ENCODE measurements at regions not wholly inside any gene's neighbourhood (a gene's known extent, or its start where the extent isn't known, plus 50 kb on each side); places are given as distances from the start of the nearest gene placed in this dataset.
A peak's percentile ranks its signal among the peaks of the same experiment; 100 is the strongest.

DNA sequence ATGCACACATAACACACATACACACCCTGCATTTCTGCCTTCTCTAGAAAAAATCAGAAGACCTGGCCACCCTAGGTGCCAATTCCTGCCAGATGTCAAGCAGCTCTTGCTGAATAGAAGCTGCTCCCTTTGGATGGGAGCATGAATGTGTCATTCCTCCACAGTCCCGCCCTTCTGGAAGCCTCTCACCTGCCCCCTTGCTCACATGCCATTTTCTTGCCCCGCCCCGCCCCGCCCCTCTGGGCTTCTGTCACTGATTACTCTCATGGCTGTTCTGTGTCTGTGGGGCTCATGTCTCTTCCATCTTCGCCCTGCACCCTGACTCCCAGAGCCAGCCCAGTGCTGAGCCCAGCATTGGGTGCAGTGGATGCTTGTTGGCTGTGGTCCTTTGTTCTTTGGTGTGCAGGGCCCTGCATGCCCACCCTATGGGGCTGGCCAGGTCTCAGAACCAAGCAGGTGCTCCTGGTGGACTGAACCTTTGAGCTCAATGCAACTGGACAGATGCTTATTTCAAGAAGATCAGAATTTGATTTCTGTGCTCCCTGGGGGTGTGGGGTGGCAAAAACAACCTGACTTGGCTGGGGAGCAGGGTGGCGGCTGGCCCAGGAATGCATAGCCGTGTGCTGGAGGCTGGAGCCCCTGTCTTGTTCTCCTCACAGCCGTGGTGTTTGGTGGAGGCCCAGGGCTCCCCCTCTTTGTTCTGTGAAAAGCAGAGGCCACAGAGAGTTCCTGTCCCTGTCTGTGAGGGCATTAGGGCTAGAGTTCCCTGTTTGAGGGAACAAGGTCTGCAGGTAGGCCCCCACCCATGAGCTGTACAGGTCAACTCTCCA, 140.6 kb upstream of the GLI2 start:
- Histone ChIP-seq H3K27ac (no peak overlapping the region), H3K4me3 (no peak overlapping the region), H3K36me3 (no peaks in the 10 kb centered on the region), H3K27me3 (no peaks in the 10 kb centered on the region), H3K9me3 (no peaks in the 10 kb centered on the region), H3K4me1 (peaks cover 8 to 34% (median 17%) of the 10 kb centered on the region in 4 donors)
- TF ChIP-seq, protein P1, sequence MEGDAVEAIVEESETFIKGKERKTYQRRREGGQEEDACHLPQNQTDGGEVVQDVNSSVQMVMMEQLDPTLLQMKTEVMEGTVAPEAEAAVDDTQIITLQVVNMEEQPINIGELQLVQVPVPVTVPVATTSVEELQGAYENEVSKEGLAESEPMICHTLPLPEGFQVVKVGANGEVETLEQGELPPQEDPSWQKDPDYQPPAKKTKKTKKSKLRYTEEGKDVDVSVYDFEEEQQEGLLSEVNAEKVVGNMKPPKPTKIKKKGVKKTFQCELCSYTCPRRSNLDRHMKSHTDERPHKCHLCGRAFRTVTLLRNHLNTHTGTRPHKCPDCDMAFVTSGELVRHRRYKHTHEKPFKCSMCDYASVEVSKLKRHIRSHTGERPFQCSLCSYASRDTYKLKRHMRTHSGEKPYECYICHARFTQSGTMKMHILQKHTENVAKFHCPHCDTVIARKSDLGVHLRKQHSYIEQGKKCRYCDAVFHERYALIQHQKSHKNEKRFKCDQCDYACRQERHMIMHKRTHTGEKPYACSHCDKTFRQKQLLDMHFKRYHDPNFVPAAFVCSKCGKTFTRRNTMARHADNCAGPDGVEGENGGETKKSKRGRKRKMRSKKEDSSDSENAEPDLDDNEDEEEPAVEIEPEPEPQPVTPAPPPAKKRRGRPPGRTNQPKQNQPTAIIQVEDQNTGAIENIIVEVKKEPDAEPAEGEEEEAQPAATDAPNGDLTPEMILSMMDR (IDR thresholded peaks at IDR 0.05) = no peak
- intact Hi-C loops (cut with DNase I; ENCODE audit: low total_unique reads) = no loop called here
- DNase-seq = no peak

DNA sequence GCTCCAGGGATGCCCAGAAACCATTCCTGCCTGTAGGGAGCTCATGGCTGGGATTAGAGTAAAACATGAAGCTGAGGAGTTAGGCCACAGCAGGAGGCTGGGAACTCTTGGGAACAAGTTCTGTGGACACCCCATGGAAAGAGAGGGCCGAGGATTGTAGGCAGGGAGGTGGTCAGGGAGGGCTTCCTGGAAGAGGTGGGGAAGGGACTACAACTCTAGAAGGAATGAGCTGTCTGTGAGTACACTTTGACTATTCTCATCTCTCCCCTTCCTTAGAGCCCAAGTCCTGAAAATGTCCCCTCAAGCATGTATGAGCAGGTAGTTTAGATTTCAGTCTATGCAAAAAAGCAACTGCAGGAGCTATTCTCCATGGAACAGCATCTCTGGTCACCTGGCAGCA, 139.9 kb upstream of the GLI2 start:
- H3K4me3 ChIP-seq = no peak overlapping the region
- H3K27ac ChIP-seq = peak overlapping the region; percentile 34 to 38
- no peaks in the 10 kb centered on the region for H3K9me3 ChIP-seq
- intact Hi-C loops (cut with DNase I; ENCODE audit: low total_unique reads) = no loop called here
- DNase-seq = no peak
- no peaks in the 10 kb centered on the region for H3K27me3 ChIP-seq
- H3K36me3 ChIP-seq = no peaks in the 10 kb centered on the region
- peaks cover 8 to 34% (median 17%) of the 10 kb centered on the region in 4 donors for H3K4me1 ChIP-seq
- TF ChIP-seq, protein P1 (IDR thresholded peaks at IDR 0.05) = no peak

- no peaks in the 10 kb centered on the region for H3K9me3 ChIP-seq
- peak overlapping the region; percentile 34 to 38 for H3K27ac ChIP-seq
- no peak overlapping the region for H3K4me3 ChIP-seq
- H3K36me3 ChIP-seq = no peaks in the 10 kb centered on the region
- intact Hi-C loops (cut with DNase I; ENCODE audit: low total_unique reads) = no loop called here
- H3K4me1 ChIP-seq = peaks cover 8 to 34% (median 17%) of the 10 kb centered on the region in 4 donors
- DNase-seq = peak; percentile 41 to 78
- TF ChIP-seq, protein P1 (IDR thresholded peaks at IDR 0.05) = no peak
- H3K27me3 ChIP-seq = no peaks in the 10 kb centered on the region
These were observed 139.4 kb upstream of the GLI2 start for GRCh38 chr2:120596191-120596811.

DNA sequence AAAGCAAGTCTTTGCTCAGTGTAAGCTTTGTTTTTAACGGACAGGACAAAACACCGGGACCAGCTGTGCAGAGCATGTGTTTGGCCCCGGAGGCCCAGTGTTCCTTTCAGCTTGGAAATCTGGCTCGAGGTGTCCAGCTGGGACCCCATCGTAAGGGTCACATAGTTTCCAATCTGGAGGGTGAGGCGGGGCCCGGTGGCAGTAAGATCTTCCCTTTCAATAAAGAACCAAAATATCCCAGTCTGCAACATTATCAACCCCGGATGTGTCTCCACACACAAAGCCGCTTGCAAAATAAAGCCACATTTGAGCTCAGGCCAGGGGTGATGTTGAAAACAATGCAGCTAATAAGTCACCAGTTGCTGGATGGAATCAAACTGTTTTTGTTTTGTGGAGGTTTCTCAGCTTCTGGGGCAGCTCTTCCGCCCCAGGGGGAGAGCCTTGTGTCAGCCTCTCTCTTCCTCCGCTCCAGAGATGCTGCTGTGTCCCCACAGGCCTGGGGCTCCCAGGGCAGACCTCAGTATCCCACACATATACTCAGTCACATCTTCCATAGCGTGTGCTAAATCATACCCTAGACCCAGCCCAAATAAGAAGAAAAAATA, 138.6 kb upstream of the GLI2 start:
- intact Hi-C loops (cut with DNase I; ENCODE audit: low total_unique reads) = no loop called here
- Histone ChIP-seq H3K36me3 (no peaks in the 10 kb centered on the region), H3K9me3 (no peaks in the 10 kb centered on the region), H3K4me1 (peaks cover 8 to 34% (median 17%) of the 10 kb centered on the region in 4 donors), H3K27me3 (no peaks in the 10 kb centered on the region), H3K4me3 (no peak overlapping the region), H3K27ac (peak overlapping the region in 1 of 2 donors; percentile 34)
- TF ChIP-seq, protein P1 (IDR thresholded peaks at IDR 0.05) = no peak
- peak; percentile 87 for DNase-seq

- intact Hi-C loops (cut with DNase I; ENCODE audit: low total_unique reads) = no loop called here
- no peak for DNase-seq
- Histone ChIP-seq H3K9me3 (no peaks in the 10 kb centered on the region), H3K27ac (no peak overlapping the region), H3K36me3 (no peaks in the 10 kb centered on the region), H3K4me3 (no peak overlapping the region), H3K27me3 (no peaks in the 10 kb centered on the region), H3K4me1 (peaks cover 8 to 34% (median 17%) of the 10 kb centered on the region in 4 donors)
- TF ChIP-seq, protein P1 (IDR thresholded peaks at IDR 0.05) = no peak
These were observed 138.0 kb upstream of the GLI2 start for GRCh38 chr2:120597595-120598193.

Measured in tibial artery (tissue), 4 donors.